CD4-positive, alpha-beta T cell treated with Interleukin-1 beta for 1 hour (primary cell): ENCODE measurements at regions not wholly inside any gene's neighbourhood (a gene's known extent, or its start where the extent isn't known, plus 50 kb on each side); places are given as distances from the start of the nearest gene placed in this dataset.

Experiments used
- DNase-seq, 2 donors: peaks; one replicate each; pipeline ENCODE4 v3.0.0-alpha.2; 2020 to 2022

- no peak for DNase-seq
These were observed 123.3 kb downstream of the ACKR3 start for GRCh38 chr2:236692937-236693336.

- DNase-seq = no peak
These were observed 123.9 kb downstream of the ACKR3 start for GRCh38 chr2:236693531-236693930.

DNA sequence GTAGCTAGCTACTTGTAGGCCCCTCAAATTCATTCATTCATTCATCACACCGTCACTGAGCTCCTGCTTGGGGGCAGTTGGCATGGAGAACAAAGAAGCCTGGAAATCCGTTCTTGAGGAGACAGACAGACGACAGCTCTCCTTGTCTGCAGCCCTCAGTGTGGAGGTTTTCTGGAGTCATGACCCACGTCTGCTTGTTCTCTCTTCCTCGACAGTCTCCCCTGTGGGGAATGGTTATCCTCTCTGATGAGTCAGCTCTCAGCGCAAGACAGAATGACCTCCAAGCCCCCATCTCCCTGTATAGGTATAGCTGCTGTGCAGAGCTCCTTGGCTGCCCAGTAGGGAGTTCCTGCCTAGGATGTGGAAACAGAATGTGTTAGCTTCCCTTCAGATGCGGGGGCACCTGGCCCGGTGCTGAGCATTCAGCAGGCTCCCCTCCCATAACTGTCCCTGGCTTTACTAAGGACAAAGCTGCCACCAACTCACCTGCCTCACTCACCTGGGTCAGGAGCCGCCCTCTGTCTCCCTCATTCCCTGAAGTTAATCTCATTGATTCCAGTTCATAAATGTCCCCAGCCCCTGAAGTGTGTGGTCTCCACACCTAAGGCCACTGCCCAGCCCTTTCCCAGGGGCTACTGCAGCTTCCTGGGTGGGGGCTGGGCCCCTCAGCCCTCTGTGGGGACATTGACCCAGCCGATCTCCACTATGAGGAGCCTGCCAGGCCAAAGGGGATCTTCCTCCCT is 124.7 kb downstream of the ACKR3 start:
- DNase-seq = no peak

GRCh38 chr2:236696834-236697233 is 127.2 kb downstream of the ACKR3 start:
- no peak for DNase-seq

DNA sequence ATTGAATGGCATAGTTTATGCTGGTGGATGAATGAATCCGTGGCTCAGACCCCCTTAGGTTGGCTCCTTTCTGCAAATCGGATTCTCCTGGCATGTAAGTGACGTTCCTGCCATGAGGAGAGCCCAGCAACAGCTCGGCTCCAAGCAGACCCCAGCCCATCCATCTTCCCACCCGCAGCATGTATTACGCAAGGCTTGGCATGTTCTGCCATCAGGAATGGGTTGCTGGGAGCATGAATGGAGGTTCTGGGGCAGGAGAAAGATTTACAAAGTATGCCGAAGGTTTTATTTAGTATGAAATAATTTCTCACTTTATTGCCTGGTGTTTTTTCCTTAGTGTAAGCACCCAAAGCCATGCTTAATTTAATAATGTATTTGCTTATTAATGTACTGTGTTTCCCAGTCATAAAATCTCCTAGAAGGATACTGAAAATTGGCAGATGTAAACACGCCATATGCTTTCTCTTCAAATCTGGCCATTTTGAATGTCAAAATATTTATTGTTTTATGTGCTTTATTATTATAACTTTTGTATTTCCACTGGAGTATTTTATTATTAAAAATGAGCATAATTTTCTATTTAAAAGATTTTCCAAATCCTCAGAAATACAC is 128.5 kb downstream of the ACKR3 start:
- no peak for DNase-seq

GRCh38 chr2:236700703-236701102 is 131.1 kb downstream of the ACKR3 start:
- DNase-seq = no peak

- no peak for DNase-seq
These were observed 133.2 kb downstream of the ACKR3 start for GRCh38 chr2:236702657-236703372.

DNA sequence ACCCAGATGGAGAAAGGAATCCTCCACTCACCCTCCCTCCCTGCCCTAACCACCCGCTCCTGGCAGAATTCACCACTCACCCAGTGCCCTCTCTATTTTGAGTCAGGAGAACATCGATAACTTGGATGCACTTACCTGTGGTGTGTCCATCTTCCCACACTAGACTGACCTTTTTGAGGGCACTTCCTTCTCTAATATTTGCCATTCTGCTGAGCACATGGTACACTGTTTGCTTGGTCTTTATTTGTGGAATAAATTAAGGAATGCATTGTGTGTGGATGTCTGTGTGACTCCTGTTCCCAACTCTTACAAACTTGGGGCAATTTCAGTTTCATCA is 133.7 kb downstream of the ACKR3 start:
- no peak for DNase-seq

DNA sequence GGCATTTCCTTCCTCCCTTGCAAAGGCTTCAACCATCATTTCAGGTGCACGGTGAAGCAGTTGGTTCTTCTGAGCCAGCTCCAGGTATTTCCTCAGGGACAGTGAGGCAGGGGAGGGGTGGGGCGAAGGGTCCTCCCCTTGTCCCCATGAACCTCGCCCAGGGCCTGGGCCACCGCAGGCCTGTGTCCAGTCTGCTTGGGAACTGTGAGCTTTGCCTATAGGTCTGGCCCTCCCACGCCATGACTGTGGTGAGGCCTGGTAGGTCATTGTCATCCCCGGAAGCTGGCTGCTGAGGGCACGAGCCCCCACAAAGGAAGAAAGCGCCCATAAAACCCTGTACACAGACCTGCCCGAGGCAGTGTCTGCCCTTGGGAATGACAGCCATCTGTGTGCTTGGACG is 134.3 kb downstream of the ACKR3 start:
- no peak for DNase-seq

DNA sequence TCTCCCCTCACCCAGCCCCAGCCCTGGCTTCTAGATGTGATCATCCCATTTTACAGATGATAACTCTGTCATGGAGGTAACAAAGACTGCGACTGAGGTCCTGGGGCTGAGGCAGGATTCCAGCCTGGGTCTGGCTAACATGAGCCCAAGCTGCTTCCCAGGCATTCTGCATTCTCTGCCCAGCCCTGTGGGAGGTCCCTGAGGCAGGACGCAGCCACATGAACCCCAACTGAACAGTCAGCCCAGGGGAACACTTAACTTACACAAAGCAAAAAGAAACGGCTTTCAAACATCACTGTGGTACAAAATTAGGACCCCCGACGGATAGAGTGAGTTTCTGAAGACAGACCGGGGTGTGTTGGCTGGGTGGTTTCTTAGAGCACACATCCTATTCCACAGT is 135.3 kb downstream of the ACKR3 start:
- DNase-seq = no peak

DNA sequence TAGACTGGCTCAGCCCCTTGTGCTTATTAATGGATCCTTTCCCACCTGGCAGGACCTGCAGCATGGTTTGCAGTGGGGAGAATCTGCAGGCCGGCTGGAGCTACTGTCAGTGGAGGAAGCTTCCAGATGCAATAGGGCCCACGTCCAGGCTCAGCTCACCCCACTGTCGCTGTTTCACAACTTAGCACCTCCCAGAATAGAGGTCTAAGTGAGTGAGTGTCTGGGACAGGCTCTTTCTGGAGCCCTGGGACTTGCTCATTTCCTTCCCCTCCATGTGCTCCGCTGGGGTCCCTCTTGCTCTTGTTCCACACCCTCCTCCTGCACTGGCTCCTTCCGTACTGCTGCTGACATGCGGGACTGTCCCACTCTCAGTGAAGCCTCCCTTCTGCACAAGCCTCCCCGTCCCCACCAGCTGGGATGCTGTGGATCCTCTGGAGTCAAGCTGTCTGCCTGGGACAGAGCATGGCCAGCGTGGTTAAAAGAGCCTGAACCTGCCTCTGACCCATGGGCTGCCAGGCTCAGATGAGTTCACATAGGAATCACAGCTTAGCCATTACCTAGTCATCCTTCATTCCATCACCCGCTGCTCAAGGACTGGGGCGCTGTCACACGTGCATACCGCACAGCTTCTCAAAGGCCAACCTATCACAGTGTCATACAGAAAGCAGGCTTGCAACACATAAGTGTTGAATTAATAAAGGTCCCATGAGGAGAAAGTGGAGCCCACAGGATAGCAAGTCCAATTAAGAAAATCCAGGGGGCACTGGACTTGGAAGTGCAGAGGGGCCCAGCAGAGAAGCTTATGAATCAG is 135.9 kb downstream of the ACKR3 start:
- DNase-seq = peak in 1 of 2 donors; percentile 7

DNA sequence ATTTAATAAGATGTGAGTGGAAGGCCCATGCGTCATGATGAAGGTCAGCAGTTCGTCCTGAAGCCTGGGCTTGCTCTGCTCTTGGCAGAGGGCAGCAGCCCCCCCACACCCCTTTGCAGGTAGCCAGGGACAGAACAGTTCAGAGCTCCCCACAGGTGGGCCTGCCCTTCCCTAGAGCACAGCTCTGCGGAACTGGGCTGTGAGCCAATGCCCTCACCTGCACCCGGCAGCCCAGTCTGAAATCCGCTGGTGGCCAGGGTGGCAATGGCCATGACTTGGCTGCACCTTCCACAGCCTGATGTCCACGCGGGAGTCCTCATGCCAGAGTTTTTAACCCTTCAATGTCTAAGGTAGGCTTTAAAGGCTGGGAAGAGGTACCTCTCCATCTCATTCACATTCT is 136.7 kb downstream of the ACKR3 start:
- no peak for DNase-seq

- no peak for DNase-seq
These were observed 137.2 kb downstream of the ACKR3 start for GRCh38 chr2:236706803-236707202.

DNA sequence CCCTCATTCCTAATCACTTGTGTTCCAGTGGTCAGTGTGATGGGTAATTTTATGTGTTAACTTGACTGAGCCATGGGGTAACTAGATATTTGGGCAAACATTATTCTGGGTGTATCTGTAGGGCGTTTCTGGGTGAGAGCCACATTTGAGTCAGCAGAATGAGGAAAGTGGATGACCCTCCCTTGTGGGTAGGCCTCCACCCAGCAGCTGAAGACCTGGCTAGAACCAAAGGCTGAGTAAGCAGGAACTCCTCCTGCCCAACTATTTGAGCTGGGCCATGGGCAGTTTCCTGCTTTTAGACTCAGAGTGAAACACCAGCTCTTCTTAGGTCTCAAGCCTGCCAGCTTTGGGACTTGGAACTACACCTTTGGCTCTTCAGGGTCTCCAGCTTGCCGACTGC is 141.8 kb downstream of the ACKR3 start:
- peak in 1 of 2 donors; percentile 53 for DNase-seq

- no peak for DNase-seq
These were observed 142.7 kb downstream of the ACKR3 start for GRCh38 chr2:236712304-236712703.

- DNase-seq = no peak
These were observed 143.5 kb downstream of the ACKR3 start for GRCh38 chr2:236712961-236713673.

- DNase-seq = no peak
These were observed 144.5 kb downstream of the ACKR3 start for GRCh38 chr2:236714080-236714479.

GRCh38 chr2:236715077-236715476 is 145.5 kb downstream of the ACKR3 start:
- DNase-seq = peak in 1 of 2 donors; percentile 23

GRCh38 chr2:236715491-236715961 is 145.9 kb downstream of the ACKR3 start:
- DNase-seq = no peak

DNA sequence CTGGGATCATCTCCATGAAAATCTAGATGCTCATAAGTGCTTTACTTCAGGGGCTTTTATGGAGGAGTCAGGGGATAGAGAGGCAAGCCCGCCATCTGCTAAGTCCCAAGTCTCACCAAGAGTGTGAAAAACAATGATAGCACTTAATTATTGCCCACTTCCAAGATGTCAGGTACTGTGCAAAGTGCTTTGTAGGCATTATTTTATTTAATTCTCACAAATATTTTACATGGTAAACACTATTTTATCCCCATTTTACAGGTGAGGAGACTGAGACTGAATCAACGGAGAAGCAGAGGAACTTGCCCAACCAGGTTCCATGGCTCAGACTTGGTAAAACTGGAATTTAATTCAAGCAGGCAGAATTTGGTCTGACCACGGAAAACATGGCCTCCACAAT is 147.5 kb downstream of the ACKR3 start:
- no peak for DNase-seq

GRCh38 chr2:236717729-236718128 is 148.1 kb downstream of the ACKR3 start:
- DNase-seq = no peak

- DNase-seq = no peak
These were observed 148.8 kb downstream of the ACKR3 start for GRCh38 chr2:236718207-236718992.
